DND-41 (cell line): ENCODE measurements at regions not wholly inside any gene's neighbourhood (a gene's known extent, or its start where the extent isn't known, plus 50 kb on each side); places are given as distances from the start of the nearest gene placed in this dataset.

Source experiments
- EZH2 ChIP-seq: IDR thresholded peaks from 3 replicates; pipeline ENCODE4 v1.6.1; 2012; ENCODE audit warnings: borderline replicate concordance, low read depth, mild to moderate bottlenecking, moderate library complexity, low read length, inconsistent platforms; ENCODE audit not compliant: severe bottlenecking
- TF ChIP-seq, protein P1 (sequence below): IDR thresholded peaks from 2 replicates; pipeline ENCODE4 v1.5.1; 2012; ENCODE audit warnings: borderline replicate concordance, low read length, moderate library complexity, mild to moderate bottlenecking; ENCODE audit not compliant: poor library complexity, severe bottlenecking; ENCODE audit errors: extremely low read depth

GRCh38 chrX:51804741-51805140 lies 61.5 kb downstream of the GSPT2 start:
- TF ChIP-seq, protein P1, sequence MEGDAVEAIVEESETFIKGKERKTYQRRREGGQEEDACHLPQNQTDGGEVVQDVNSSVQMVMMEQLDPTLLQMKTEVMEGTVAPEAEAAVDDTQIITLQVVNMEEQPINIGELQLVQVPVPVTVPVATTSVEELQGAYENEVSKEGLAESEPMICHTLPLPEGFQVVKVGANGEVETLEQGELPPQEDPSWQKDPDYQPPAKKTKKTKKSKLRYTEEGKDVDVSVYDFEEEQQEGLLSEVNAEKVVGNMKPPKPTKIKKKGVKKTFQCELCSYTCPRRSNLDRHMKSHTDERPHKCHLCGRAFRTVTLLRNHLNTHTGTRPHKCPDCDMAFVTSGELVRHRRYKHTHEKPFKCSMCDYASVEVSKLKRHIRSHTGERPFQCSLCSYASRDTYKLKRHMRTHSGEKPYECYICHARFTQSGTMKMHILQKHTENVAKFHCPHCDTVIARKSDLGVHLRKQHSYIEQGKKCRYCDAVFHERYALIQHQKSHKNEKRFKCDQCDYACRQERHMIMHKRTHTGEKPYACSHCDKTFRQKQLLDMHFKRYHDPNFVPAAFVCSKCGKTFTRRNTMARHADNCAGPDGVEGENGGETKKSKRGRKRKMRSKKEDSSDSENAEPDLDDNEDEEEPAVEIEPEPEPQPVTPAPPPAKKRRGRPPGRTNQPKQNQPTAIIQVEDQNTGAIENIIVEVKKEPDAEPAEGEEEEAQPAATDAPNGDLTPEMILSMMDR: no peak
- TF ChIP-seq EZH2: no peak
